Activated CD8-positive, alpha-beta T cell treated with anti-CD3 and anti-CD28 coated beads for 36 hours (primary cell): ENCODE measurements at regions not wholly inside any gene's neighbourhood (a gene's known extent, or its start where the extent isn't known, plus 50 kb on each side); places are given as distances from the start of the nearest gene placed in this dataset.

ENCODE experiments used
- ATAC-seq: fragments of 200-7000 bp; cut with Tn5 transposase; one replicate; pipeline ENCODE4 v1.10.0; 2021; ENCODE audit warnings: mild to moderate bottlenecking, moderate library complexity
- CTCF ChIA-PET: fragments of 350-600 bp; sonication (Branson Sonifier 250); formaldehyde crosslinking; loops from one replicate; lab custom pipeline; 2021; ENCODE audit warnings: antibody characterized with exemption; lab: Charles Lee
- POLR2A ChIA-PET: fragments of 350-600 bp; sonication (Branson Sonifier 250); formaldehyde crosslinking; loops from one replicate; lab custom pipeline; 2021; ENCODE audit warnings: antibody characterized with exemption; lab: Charles Lee
- DNase-seq: peaks from one replicate; pipeline ENCODE4 v3.0.0-alpha.2; 2020
- H3K27ac Mint-ChIP-seq: one replicate; pipeline ENCODE4 v1.8.0; 2021; ENCODE audit warnings: mild to moderate bottlenecking, mixed read lengths
- H3K27me3 Mint-ChIP-seq: one replicate; pipeline ENCODE4 v1.8.0; 2021; ENCODE audit warnings: mixed read lengths
- H3K36me3 Mint-ChIP-seq: one replicate; pipeline ENCODE4 v1.8.0; 2021; ENCODE audit warnings: low read depth, mixed read lengths
- H3K4me1 Mint-ChIP-seq: one replicate; pipeline ENCODE4 v1.8.0; 2021; ENCODE audit warnings: low read depth, mixed read lengths
- H3K4me3 Mint-ChIP-seq: one replicate; pipeline ENCODE4 v1.8.0; 2021; ENCODE audit warnings: mild to moderate bottlenecking, moderate library complexity, mixed read lengths
- H3K9me3 Mint-ChIP-seq: one replicate; pipeline ENCODE4 v1.8.0; 2021; ENCODE audit warnings: mixed read lengths
- CTCF ChIP-seq: fragments of 200-600 bp; IDR thresholded peaks from one replicate; pipeline ENCODE4 v1.8.0; 2022; ENCODE audit warnings: antibody characterized with exemption, mild to moderate bottlenecking
- intact Hi-C: fragments of 100-400 bp; cut with micrococcal nuclease; formaldehyde crosslinking; loops from one replicate; pipeline ENCODE4 v1.10.0; 2022

GRCh38 chr2:166831930-166832329 is 56.4 kb upstream of the XIRP2 start:
- intact Hi-C loops: no loop called here
- Mint-ChIP-seq H3K27me3 (no peaks in the 10 kb centered on the region), H3K36me3 (no peaks in the 10 kb centered on the region), H3K4me3 (no peak overlapping the region), H3K4me1 (no peaks in the 10 kb centered on the region), H3K27ac (no peak overlapping the region), H3K9me3 (no peaks in the 10 kb centered on the region)
- CTCF ChIA-PET: interaction anchor here (1.1 kb wide), 1 partner anchor 553 kb away, joined by 3 read pairs; no protein-coding TSS in a partner anchor
- TF ChIP-seq CTCF: no peak
- ATAC-seq (no peak), DNase-seq (no peak)
- POLR2A ChIA-PET: no interaction called here

- ATAC-seq (no peak), DNase-seq (no peak)
- Mint-ChIP-seq H3K27ac (no peak overlapping the region), H3K9me3 (no peaks in the 10 kb centered on the region), H3K27me3 (no peaks in the 10 kb centered on the region), H3K4me1 (no peaks in the 10 kb centered on the region), H3K36me3 (no peaks in the 10 kb centered on the region), H3K4me3 (no peak overlapping the region)
- no peak for TF ChIP-seq CTCF
- CTCF ChIA-PET: no interaction called here
- POLR2A ChIA-PET: no interaction called here
- intact Hi-C loops: no loop called here
Observed at GRCh38 chr2:166825914-166826313, 62.4 kb upstream of the XIRP2 start.

GRCh38 chr2:166814335-166814734 is 73.9 kb upstream of the XIRP2 start:
- no peaks in the 10 kb centered on the region for H3K27me3 Mint-ChIP-seq
- TF ChIP-seq CTCF: no peak

GRCh38 chr2:166812166-166812891 is 76.0 kb upstream of the XIRP2 start:
- H3K36me3 Mint-ChIP-seq: no peaks in the 10 kb centered on the region
- no peak overlapping the region for H3K4me3 Mint-ChIP-seq
- H3K4me1 Mint-ChIP-seq: no peaks in the 10 kb centered on the region
- intact Hi-C loops: no loop called here
- ChIA-PET CTCF (no interaction called here), POLR2A (no interaction called here)
- H3K27me3 Mint-ChIP-seq: no peaks in the 10 kb centered on the region
- DNase-seq (no peak), ATAC-seq (no peak)
- no peak overlapping the region for H3K27ac Mint-ChIP-seq
- H3K9me3 Mint-ChIP-seq: peaks cover 2% of the 10 kb centered on the region
- no peak for TF ChIP-seq CTCF

More at GRCh38 chr2:166814335-166814734, 73.9 kb upstream of the XIRP2 start:
- peaks cover 2% of the 10 kb centered on the region for H3K9me3 Mint-ChIP-seq
- POLR2A ChIA-PET: no interaction called here
- no peak for DNase-seq
- CTCF ChIA-PET: no interaction called here
- H3K4me3 Mint-ChIP-seq: no peak overlapping the region
- no peak for ATAC-seq
- H3K4me1 Mint-ChIP-seq: no peaks in the 10 kb centered on the region
- H3K36me3 Mint-ChIP-seq: no peaks in the 10 kb centered on the region
- no peak overlapping the region for H3K27ac Mint-ChIP-seq
- intact Hi-C loops: no loop called here

- DNase-seq: no peak
- no peak for TF ChIP-seq CTCF
Observed at GRCh38 chr2:166805753-166806152, 82.5 kb upstream of the XIRP2 start.

More at GRCh38 chr2:166805753-166806152, 82.5 kb upstream of the XIRP2 start:
- peaks cover 6% of the 10 kb centered on the region for H3K9me3 Mint-ChIP-seq
- POLR2A ChIA-PET: no interaction called here
- no peak overlapping the region for H3K27ac Mint-ChIP-seq
- no peaks in the 10 kb centered on the region for H3K36me3 Mint-ChIP-seq
- H3K4me3 Mint-ChIP-seq: no peak overlapping the region
- intact Hi-C loops: no loop called here
- CTCF ChIA-PET: no interaction called here
- H3K27me3 Mint-ChIP-seq: no peaks in the 10 kb centered on the region
- peaks cover 22% of the 10 kb centered on the region for H3K4me1 Mint-ChIP-seq
- ATAC-seq: no peak
